Neural cell (in vitro differentiated cells): ENCODE measurements at regions not wholly inside any gene's neighbourhood (a gene's known extent, or its start where the extent isn't known, plus 50 kb on each side); places are given as distances from the start of the nearest gene placed in this dataset.

Source experiments
- CTCF ChIP-seq: fragments of 450-650 bp; IDR thresholded peaks from 2 replicates; pipeline ENCODE4 v1.5.1; 2014; ENCODE audit warnings: antibody characterized with exemption, mild to moderate bottlenecking, moderate library complexity; ENCODE audit not compliant: poor library complexity, severe bottlenecking
- EP300 ChIP-seq: fragments of 450-650 bp; conservative IDR thresholded peaks from 2 replicates; pipeline ENCODE4 v1.6.1; 2014; ENCODE audit warnings: antibody characterized with exemption, mild to moderate bottlenecking, moderate library complexity; ENCODE audit not compliant: poor library complexity, severe bottlenecking
- EZH2 ChIP-seq: fragments of 200-600, 300-800 bp; shearing (Covaris generic), sonication (generic); IDR thresholded peaks from 2 replicates; pipeline ENCODE4 v1.6.1; 2014; ENCODE audit warnings: antibody characterized with exemption, low read length, borderline replicate concordance, mild to moderate bottlenecking; ENCODE audit not compliant: insufficient read depth, poor library complexity, severe bottlenecking
- MXI1 ChIP-seq: fragments of 450-650 bp; conservative IDR thresholded peaks from 2 replicates; pipeline ENCODE4 v1.6.1; 2014; ENCODE audit warnings: antibody characterized with exemption, mild to moderate bottlenecking; ENCODE audit not compliant: poor library complexity, severe bottlenecking
- POLR2AphosphoS5 ChIP-seq: IDR thresholded peaks from 2 replicates; pipeline ENCODE4 v1.6.1; 2012
- RAD21 ChIP-seq: fragments of 450-650 bp; conservative IDR thresholded peaks from 2 replicates; pipeline ENCODE4 v1.6.1; 2014; ENCODE audit warnings: antibody characterized with exemption, mild to moderate bottlenecking, moderate library complexity
- TAF1 ChIP-seq: IDR thresholded peaks from 2 replicates; pipeline ENCODE4 v1.6.1; 2012; ENCODE audit warnings: low read depth
- TF ChIP-seq, protein P1 (sequence below): IDR thresholded peaks from 2 replicates; pipeline ENCODE4 v1.6.1; 2012; ENCODE audit warnings: borderline replicate concordance

DNA sequence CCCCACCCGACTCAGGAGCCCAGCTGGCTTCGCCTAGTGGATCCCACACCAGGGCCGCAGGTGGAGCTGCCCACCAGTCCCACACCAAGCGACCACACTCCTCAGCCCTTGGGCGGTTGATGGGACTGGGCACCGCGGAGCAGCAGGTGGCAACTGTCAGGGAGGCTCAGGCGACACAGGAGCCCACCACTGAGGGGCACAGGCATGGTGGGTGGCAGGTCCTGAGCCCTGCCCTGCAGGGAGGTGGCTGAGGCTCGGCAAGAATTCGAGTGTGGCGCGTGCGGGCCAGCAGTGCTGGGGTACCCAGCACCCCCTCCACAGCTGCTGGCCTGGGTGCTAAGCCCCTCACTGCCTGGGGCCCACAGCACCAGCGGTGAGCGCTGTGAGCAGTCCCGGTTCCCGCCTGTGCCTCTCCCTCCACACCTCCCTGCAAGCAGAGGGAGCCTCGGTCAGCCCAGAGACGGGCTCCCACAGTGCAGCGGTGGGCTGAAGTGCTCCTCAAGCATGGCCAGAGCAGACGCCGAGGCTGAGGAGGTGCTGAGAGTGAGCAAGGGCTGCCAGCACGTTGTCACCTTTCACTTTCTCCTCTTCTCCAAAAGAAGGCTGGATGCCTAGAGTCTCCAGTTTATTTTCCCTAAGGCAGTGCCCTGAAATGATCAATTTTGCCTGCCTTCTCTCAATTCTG lies 1440.7 kb upstream of the ZEB2 start:
- TF ChIP-seq EZH2 (no peak), CTCF (no peak), MXI1 (no peak), RAD21 (no peak), POLR2AphosphoS5 (no peak), TAF1 (no peak), EP300 (no peak)
- TF ChIP-seq, protein P1, sequence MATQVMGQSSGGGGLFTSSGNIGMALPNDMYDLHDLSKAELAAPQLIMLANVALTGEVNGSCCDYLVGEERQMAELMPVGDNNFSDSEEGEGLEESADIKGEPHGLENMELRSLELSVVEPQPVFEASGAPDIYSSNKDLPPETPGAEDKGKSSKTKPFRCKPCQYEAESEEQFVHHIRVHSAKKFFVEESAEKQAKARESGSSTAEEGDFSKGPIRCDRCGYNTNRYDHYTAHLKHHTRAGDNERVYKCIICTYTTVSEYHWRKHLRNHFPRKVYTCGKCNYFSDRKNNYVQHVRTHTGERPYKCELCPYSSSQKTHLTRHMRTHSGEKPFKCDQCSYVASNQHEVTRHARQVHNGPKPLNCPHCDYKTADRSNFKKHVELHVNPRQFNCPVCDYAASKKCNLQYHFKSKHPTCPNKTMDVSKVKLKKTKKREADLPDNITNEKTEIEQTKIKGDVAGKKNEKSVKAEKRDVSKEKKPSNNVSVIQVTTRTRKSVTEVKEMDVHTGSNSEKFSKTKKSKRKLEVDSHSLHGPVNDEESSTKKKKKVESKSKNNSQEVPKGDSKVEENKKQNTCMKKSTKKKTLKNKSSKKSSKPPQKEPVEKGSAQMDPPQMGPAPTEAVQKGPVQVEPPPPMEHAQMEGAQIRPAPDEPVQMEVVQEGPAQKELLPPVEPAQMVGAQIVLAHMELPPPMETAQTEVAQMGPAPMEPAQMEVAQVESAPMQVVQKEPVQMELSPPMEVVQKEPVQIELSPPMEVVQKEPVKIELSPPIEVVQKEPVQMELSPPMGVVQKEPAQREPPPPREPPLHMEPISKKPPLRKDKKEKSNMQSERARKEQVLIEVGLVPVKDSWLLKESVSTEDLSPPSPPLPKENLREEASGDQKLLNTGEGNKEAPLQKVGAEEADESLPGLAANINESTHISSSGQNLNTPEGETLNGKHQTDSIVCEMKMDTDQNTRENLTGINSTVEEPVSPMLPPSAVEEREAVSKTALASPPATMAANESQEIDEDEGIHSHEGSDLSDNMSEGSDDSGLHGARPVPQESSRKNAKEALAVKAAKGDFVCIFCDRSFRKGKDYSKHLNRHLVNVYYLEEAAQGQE = no peak
